ENCODE measurements at regions not wholly inside any gene's neighbourhood (a gene's known extent, or its start where the extent isn't known, plus 50 kb on each side); places are given as distances from the start of the nearest gene placed in this dataset.

DNA sequence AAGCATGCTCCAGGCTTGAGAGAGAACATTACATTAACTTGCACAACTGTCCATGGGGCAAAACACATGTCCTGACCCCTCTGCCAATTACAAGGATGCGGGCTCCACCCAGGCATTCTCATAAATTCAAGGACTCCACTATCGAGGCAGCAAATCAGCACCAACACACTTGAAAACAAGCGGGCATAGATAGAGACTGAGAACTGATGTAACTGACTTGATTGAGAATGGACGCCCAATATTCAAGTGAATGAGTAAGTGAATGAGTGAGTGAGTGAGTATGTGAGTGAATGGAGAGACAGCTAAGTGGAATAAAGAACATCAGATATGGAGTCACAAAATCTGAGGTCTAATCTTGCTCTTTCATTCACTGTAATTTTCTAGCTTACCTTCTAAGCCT is 75.0 kb upstream of the VSTM2B start:
- no peak for ATAC-seq (ENCODE audit: low FRiP score in 2 of 2)
- no peaks in the 10 kb centered on the region for H3K36me3 ChIP-seq
- WGBS, 2 donors = 83 to 86% methylated on average over 4 of the region's 4 CpGs
- no peak for DNase-seq
- no peak overlapping the region for H3K4me3 ChIP-seq
- H3K4me1 ChIP-seq = no peaks in the 10 kb centered on the region
- no peaks in the 10 kb centered on the region for H3K27me3 ChIP-seq
- no peak overlapping the region for H3K27ac ChIP-seq
- TF ChIP-seq EP300 (IDR thresholded peaks at IDR 0.05) (no peak), POLR2A (IDR thresholded peaks at IDR 0.05) (no peak), POLR2AphosphoS5 (IDR thresholded peaks at IDR 0.05) (no peak)
- TF ChIP-seq, protein P1, sequence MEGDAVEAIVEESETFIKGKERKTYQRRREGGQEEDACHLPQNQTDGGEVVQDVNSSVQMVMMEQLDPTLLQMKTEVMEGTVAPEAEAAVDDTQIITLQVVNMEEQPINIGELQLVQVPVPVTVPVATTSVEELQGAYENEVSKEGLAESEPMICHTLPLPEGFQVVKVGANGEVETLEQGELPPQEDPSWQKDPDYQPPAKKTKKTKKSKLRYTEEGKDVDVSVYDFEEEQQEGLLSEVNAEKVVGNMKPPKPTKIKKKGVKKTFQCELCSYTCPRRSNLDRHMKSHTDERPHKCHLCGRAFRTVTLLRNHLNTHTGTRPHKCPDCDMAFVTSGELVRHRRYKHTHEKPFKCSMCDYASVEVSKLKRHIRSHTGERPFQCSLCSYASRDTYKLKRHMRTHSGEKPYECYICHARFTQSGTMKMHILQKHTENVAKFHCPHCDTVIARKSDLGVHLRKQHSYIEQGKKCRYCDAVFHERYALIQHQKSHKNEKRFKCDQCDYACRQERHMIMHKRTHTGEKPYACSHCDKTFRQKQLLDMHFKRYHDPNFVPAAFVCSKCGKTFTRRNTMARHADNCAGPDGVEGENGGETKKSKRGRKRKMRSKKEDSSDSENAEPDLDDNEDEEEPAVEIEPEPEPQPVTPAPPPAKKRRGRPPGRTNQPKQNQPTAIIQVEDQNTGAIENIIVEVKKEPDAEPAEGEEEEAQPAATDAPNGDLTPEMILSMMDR (IDR thresholded peaks at IDR 0.05) = no peak
- H3K9me3 ChIP-seq = no peaks in the 10 kb centered on the region

DNA sequence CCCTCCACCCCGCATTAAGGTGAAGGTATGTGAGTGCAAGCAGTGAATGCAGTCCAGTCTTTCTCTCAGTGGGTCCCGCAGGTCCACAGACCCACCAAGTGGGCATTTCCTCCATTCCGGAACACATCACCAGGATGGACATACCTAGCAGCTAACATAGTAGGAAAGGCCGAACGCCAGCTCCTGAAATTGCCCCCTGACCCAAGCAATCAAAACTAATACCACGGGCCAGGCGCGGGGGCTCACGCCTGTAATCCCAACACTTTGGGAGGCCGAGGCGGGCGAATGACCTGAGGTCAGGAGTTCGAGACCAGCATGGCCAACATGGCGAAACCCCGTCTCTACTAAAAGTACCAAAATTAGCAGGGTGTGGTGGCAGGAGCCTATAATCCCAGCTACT is 71.7 kb upstream of the VSTM2B start:
- H3K9me3 ChIP-seq = peaks cover 0 to 7% (median 0%) of the 10 kb centered on the region in 4 donors
- DNase-seq (no peak), ATAC-seq (ENCODE audit: low FRiP score in 2 of 2) (no peak)
- H3K27ac ChIP-seq = no peak overlapping the region
- H3K36me3 ChIP-seq = no peaks in the 10 kb centered on the region
- no peaks in the 10 kb centered on the region for H3K4me1 ChIP-seq
- H3K27me3 ChIP-seq = no peaks in the 10 kb centered on the region
- H3K4me3 ChIP-seq = no peak overlapping the region
- TF ChIP-seq, protein P1 (IDR thresholded peaks at IDR 0.05) = no peak
- no peak for TF ChIP-seq POLR2A (IDR thresholded peaks at IDR 0.05)
- WGBS, 2 donors = 87 to 93% methylated on average over 13 to 15 of the region's 15 CpGs

DNA sequence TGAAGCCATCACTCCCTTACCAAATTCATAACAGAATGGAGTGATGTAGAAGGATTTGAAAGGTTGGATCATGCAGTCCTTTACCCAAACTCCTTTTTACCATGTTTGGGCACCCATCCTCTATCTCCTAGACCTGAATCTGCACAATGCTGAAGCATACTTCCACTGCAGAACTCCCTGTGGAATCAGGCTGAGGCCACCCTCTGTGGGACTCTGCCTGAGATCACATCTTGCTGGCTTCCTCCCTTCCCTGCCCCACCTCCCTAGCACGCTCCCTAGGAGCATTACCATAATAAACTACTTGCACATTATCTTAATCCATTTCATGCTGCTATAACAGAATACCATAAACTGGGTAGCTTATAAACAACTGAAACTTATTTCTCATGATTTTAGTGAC is 68.4 kb upstream of the VSTM2B start:
- no peak for ATAC-seq (ENCODE audit: low FRiP score in 2 of 2)
- DNase-seq = no peak
- H3K27ac ChIP-seq = no peak overlapping the region
- H3K9me3 ChIP-seq = peaks cover 0 to 7% (median 0%) of the 10 kb centered on the region in 4 donors
- TF ChIP-seq, protein P1 (IDR thresholded peaks at IDR 0.05) = no peak
- TF ChIP-seq EP300 (IDR thresholded peaks at IDR 0.05) = no peak
- no peak for TF ChIP-seq POLR2AphosphoS5 (IDR thresholded peaks at IDR 0.05)
- no peak for TF ChIP-seq POLR2A (IDR thresholded peaks at IDR 0.05)
- H3K4me3 ChIP-seq = no peak overlapping the region
- no peaks in the 10 kb centered on the region for H3K4me1 ChIP-seq
- whole genome bisulfite sequencing, 2 donors = 85 to 88% methylated on average over 1 of the region's 1 CpG
- H3K36me3 ChIP-seq = no peaks in the 10 kb centered on the region
- H3K27me3 ChIP-seq = no peaks in the 10 kb centered on the region

DNA sequence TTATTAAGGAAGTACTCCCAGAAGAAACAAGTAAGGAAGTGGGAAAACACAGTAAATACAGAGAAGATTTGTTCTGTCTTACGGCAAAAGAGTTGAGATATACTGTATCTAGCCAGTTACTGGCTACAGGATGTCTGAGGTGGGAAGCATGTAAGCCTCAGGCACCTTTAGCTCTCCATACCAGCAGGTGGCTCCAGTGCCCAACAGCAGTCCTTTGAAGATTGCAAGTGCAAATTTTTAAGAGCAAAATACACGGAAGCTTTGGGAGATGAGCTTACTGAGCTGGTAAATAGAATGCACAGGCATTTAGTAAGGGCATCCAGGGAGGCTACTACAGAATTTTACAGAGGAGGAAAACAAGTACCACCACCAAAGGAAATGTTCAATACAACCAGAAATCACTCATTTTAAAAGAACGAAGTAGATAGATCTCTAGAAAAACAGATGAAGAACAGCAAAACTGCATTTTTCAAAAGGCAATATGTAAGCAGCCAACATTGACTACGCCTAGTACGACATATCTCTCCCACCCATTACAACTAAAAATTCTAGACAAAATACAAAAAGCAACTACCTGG is 57.9 kb upstream of the VSTM2B start:
- no peak for DNase-seq
- Histone ChIP-seq H3K27ac (no peak overlapping the region), H3K4me1 (no peaks in the 10 kb centered on the region), H3K9me3 (no peaks in the 10 kb centered on the region), H3K27me3 (no peaks in the 10 kb centered on the region), H3K4me3 (no peak overlapping the region), H3K36me3 (no peaks in the 10 kb centered on the region)
- ATAC-seq (ENCODE audit: low FRiP score in 2 of 2) = no peak
- TF ChIP-seq EP300 (IDR thresholded peaks at IDR 0.05) = no peak
- TF ChIP-seq POLR2AphosphoS5 (IDR thresholded peaks at IDR 0.05) = no peak
- no peak for TF ChIP-seq POLR2A (IDR thresholded peaks at IDR 0.05)
- TF ChIP-seq, protein P1 (IDR thresholded peaks at IDR 0.05) = no peak
- WGBS, 2 donors = 60 to 66% methylated on average over 5 of the region's 5 CpGs

DNA sequence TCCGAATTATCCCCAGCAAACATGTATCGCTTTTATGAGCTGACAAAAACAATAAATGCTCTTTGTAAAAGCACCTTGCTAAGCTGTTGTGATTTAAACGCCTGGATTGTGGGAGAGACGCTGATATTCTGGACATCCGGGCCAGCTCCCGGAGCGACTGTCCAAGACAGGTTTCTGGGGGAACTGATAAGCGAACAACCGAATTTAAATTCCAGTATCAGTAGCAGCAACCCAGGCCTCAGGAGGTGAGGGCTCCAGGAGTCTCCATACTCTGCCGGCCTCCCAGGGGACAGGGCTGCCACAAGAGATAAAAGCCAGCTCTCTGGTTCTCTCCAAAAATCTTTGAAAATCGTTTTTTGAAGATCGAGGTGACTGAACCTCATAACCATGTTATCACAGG is 50.3 kb upstream of the VSTM2B start:
- Histone ChIP-seq H3K4me3 (no peak overlapping the region), H3K9me3 (peaks cover 0 to 4% (median 1%) of the 10 kb centered on the region in 4 donors), H3K27ac (no peak overlapping the region), H3K36me3 (no peaks in the 10 kb centered on the region), H3K27me3 (no peaks in the 10 kb centered on the region), H3K4me1 (no peaks in the 10 kb centered on the region)
- DNase-seq (no peak), ATAC-seq (ENCODE audit: low FRiP score in 2 of 2) (no peak)
- TF ChIP-seq POLR2AphosphoS5 (IDR thresholded peaks at IDR 0.05) (no peak), POLR2A (IDR thresholded peaks at IDR 0.05) (no peak), EP300 (IDR thresholded peaks at IDR 0.05) (no peak)
- TF ChIP-seq, protein P1 (IDR thresholded peaks at IDR 0.05) = no peak
- 81% methylated on average over 12 of the region's 12 CpGs for WGBS, 2 donors
